RWPE2 (cell line): ENCODE measurements at regions not wholly inside any gene's neighbourhood (a gene's known extent, or its start where the extent isn't known, plus 50 kb on each side); places are given as distances from the start of the nearest gene placed in this dataset.

ENCODE experiments used
- ATAC-seq: fragments of 200-7000 bp; cut with Tn5 transposase; 3 replicates; pipeline ENCODE4 v1.9.1; 2021; ENCODE audit warnings: low read depth
- DNase-seq: peaks from one replicate; pipeline ENCODE4 v3.0.0-alpha.2; 2020; ENCODE audit warnings: low spot score
- H3K27ac ChIP-seq: fragments of 450-650 bp; 2 replicates; pipeline ENCODE4 v1.5.1; 2017; ENCODE audit warnings: mild to moderate bottlenecking; ENCODE audit not compliant: poor library complexity, severe bottlenecking
- H3K27me3 ChIP-seq: fragments of 250-450 bp; sonication (Bioruptor Pico); 2 replicates; pipeline ENCODE4 v1.5.1; 2021; ENCODE audit warnings: mild to moderate bottlenecking, moderate library complexity; ENCODE audit not compliant: insufficient read depth, poor library complexity, severe bottlenecking
- H3K36me3 ChIP-seq: fragments of 250-450 bp; sonication (Bioruptor Pico); 2 replicates; pipeline ENCODE4 v1.5.1; 2020; ENCODE audit warnings: low read depth, mild to moderate bottlenecking, moderate library complexity
- H3K4me1 ChIP-seq: fragments of 250-450 bp; sonication (Bioruptor Pico); 2 replicates; pipeline ENCODE4 v1.5.1; 2021; ENCODE audit warnings: mild to moderate bottlenecking, moderate library complexity; ENCODE audit not compliant: insufficient read depth, poor library complexity, severe bottlenecking
- H3K4me3 ChIP-seq: fragments of 250-450 bp; sonication (Bioruptor Pico); 2 replicates; pipeline ENCODE4 v1.5.1; 2021; ENCODE audit warnings: mild to moderate bottlenecking, moderate library complexity; ENCODE audit not compliant: severe bottlenecking
- H3K9me3 ChIP-seq: fragments of 250-450 bp; sonication (Bioruptor Pico); 2 replicates; pipeline ENCODE4 v1.5.1; 2021; ENCODE audit warnings: mild to moderate bottlenecking, moderate library complexity; ENCODE audit not compliant: severe bottlenecking
- TF ChIP-seq, protein P1 (sequence below): fragments of 450-650 bp; IDR thresholded peaks from one replicate; pipeline ENCODE4 v1.5.1; 2017; ENCODE audit warnings: mild to moderate bottlenecking, moderate library complexity; ENCODE audit not compliant: poor library complexity, severe bottlenecking

GRCh38 chr3:159934216-159934615 lies 54.4 kb upstream of the IL12A start:
- ATAC-seq (no peak), DNase-seq (no peak)
- Histone ChIP-seq H3K9me3 (peaks cover 9% of the 10 kb centered on the region), H3K36me3 (no peaks in the 10 kb centered on the region), H3K27ac (no peak overlapping the region), H3K4me3 (no peak overlapping the region), H3K27me3 (no peaks in the 10 kb centered on the region), H3K4me1 (peaks cover 8% of the 10 kb centered on the region)
- TF ChIP-seq, protein P1, sequence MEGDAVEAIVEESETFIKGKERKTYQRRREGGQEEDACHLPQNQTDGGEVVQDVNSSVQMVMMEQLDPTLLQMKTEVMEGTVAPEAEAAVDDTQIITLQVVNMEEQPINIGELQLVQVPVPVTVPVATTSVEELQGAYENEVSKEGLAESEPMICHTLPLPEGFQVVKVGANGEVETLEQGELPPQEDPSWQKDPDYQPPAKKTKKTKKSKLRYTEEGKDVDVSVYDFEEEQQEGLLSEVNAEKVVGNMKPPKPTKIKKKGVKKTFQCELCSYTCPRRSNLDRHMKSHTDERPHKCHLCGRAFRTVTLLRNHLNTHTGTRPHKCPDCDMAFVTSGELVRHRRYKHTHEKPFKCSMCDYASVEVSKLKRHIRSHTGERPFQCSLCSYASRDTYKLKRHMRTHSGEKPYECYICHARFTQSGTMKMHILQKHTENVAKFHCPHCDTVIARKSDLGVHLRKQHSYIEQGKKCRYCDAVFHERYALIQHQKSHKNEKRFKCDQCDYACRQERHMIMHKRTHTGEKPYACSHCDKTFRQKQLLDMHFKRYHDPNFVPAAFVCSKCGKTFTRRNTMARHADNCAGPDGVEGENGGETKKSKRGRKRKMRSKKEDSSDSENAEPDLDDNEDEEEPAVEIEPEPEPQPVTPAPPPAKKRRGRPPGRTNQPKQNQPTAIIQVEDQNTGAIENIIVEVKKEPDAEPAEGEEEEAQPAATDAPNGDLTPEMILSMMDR: no peak

- peaks cover 9% of the 10 kb centered on the region for H3K9me3 ChIP-seq
- ATAC-seq (no peak), DNase-seq (no peak)
- no peak overlapping the region for H3K4me3 ChIP-seq
- H3K27ac ChIP-seq: peak overlapping the region; percentile 16
- TF ChIP-seq, protein P1: no peak
- H3K27me3 ChIP-seq: no peaks in the 10 kb centered on the region
- H3K4me1 ChIP-seq: peaks cover 7% of the 10 kb centered on the region
- no peaks in the 10 kb centered on the region for H3K36me3 ChIP-seq
Measured at GRCh38 chr3:159936541-159936940, 52.1 kb upstream of the IL12A start.

- no peak overlapping the region for H3K27ac ChIP-seq
- H3K4me3 ChIP-seq: no peak overlapping the region
- H3K9me3 ChIP-seq: peaks cover 9% of the 10 kb centered on the region
- TF ChIP-seq, protein P1: no peak
- no peaks in the 10 kb centered on the region for H3K27me3 ChIP-seq
- peaks cover 10% of the 10 kb centered on the region for H3K4me1 ChIP-seq
- ATAC-seq (no peak), DNase-seq (no peak)
- H3K36me3 ChIP-seq: no peaks in the 10 kb centered on the region
Measured at GRCh38 chr3:159937561-159938166, 51.0 kb upstream of the IL12A start.

- no peaks in the 10 kb centered on the region for H3K36me3 ChIP-seq
- no peaks in the 10 kb centered on the region for H3K27me3 ChIP-seq
- H3K9me3 ChIP-seq: peaks cover 8% of the 10 kb centered on the region
- DNase-seq (no peak), ATAC-seq (no peak)
- no peak overlapping the region for H3K4me3 ChIP-seq
- peaks cover 10% of the 10 kb centered on the region for H3K4me1 ChIP-seq
- no peak overlapping the region for H3K27ac ChIP-seq
- TF ChIP-seq, protein P1: no peak
Measured at GRCh38 chr3:159938714-159939113, 49.9 kb upstream of the IL12A start.
